HCT116 (cell line): ENCODE measurements at regions not wholly inside any gene's neighbourhood (a gene's known extent, or its start where the extent isn't known, plus 50 kb on each side); places are given as distances from the start of the nearest gene placed in this dataset.

Experiments
- EZH2 ChIP-seq: fragments of 200-600 bp; sonication (generic); IDR thresholded peaks from 2 replicates; pipeline ENCODE4 v1.6.1; 2017; ENCODE audit warnings: antibody characterized with exemption, mixed run types
- EZH2phosphoT487 ChIP-seq: fragments of 200-600 bp; IDR thresholded peaks from 2 replicates; pipeline ENCODE4 v1.6.1; 2018; ENCODE audit warnings: antibody characterized with exemption, borderline replicate concordance
- POLR2A ChIP-seq: IDR thresholded peaks from 2 replicates; pipeline ENCODE4 v1.7.0; 2011; ENCODE audit warnings: borderline replicate concordance; ENCODE audit not compliant: insufficient read depth, insufficient read length; ENCODE audit errors: extremely low read depth
- TF ChIP-seq, protein P1 (sequence below), 3 experiments: fragments of 200-600 bp in 1 of 3; sonication (generic) in 1 of 3; IDR thresholded peaks in 2 of 3; conservative IDR thresholded peaks in 1 of 3; 2 replicates each; pipeline ENCODE4 v1.5.1; 2012 to 2017; ENCODE audit warnings: low read depth in 2 of 3, low read length in 2 of 3, antibody characterized with exemption in 1 of 3, borderline replicate concordance in 1 of 3, control low read depth in 1 of 3, mild to moderate bottlenecking in 1 of 3, mixed read lengths in 1 of 3, mixed run types in 1 of 3, moderate library complexity in 1 of 3; ENCODE audit not compliant: insufficient read depth in 1 of 3
- TF ChIP-seq, protein P2 (sequence below): IDR thresholded peaks from 2 replicates; pipeline ENCODE4 v1.6.1; 2012

DNA sequence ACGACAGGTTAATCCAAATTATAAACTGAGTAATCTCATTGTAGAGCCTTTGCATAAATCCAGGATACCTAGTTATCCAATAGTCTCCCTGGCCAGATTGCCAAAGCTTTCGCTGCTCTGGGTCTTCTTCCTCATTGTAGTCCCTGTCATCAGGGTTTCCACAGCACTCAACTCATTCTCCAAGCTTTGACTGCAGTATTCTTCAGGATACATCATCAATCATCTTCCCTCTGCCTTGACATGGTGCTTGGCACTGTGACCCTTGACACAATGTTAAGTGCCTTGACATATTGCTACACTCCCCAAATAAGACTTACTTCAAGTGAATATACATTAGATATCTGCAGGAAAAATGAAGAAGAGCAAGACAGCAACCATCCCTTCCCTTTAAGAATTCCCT is 60.1 kb upstream of the RESF1 start:
- TF ChIP-seq, protein P1, sequence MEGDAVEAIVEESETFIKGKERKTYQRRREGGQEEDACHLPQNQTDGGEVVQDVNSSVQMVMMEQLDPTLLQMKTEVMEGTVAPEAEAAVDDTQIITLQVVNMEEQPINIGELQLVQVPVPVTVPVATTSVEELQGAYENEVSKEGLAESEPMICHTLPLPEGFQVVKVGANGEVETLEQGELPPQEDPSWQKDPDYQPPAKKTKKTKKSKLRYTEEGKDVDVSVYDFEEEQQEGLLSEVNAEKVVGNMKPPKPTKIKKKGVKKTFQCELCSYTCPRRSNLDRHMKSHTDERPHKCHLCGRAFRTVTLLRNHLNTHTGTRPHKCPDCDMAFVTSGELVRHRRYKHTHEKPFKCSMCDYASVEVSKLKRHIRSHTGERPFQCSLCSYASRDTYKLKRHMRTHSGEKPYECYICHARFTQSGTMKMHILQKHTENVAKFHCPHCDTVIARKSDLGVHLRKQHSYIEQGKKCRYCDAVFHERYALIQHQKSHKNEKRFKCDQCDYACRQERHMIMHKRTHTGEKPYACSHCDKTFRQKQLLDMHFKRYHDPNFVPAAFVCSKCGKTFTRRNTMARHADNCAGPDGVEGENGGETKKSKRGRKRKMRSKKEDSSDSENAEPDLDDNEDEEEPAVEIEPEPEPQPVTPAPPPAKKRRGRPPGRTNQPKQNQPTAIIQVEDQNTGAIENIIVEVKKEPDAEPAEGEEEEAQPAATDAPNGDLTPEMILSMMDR (IDR thresholded peaks at IDR 0.05 in 2 of 3, conservative IDR thresholded peaks at IDR 0.05 in 1 of 3; ENCODE audit: borderline replicate concordance in 1 of 3, insufficient read depth in 1 of 3, low read depth in 2 of 3, low read length in 2 of 3) = no peak
- TF ChIP-seq POLR2A = no peak
- no peak for TF ChIP-seq EZH2
- TF ChIP-seq, protein P2, sequence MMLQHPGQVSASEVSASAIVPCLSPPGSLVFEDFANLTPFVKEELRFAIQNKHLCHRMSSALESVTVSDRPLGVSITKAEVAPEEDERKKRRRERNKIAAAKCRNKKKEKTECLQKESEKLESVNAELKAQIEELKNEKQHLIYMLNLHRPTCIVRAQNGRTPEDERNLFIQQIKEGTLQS = no peak
- no peak for TF ChIP-seq EZH2phosphoT487
